Endothelial cell of umbilical vein (primary cell): ENCODE measurements at regions not wholly inside any gene's neighbourhood (a gene's known extent, or its start where the extent isn't known, plus 50 kb on each side); places are given as distances from the start of the nearest gene placed in this dataset.

ENCODE experiments used
- BruUV-seq: library from RNA; stranded (reverse); fragments of 400-500 nt; replicated peaks from 2 replicates; lab custom pipeline; 2021; lab: Mats Ljungman, UMichigan
- CTCF ChIA-PET: fragments of 300-600, 350-600 bp; sonication (Branson Sonifier 250); formaldehyde crosslinking; loops from one replicate; lab custom pipeline; 2021; ENCODE audit warnings: antibody characterized with exemption, inconsistent platforms; lab: Charles Lee
- POLR2A ChIA-PET: fragments of 300-600, 350-600 bp; sonication (Branson Sonifier 250); formaldehyde crosslinking; loops from one replicate; lab custom pipeline; 2021; ENCODE audit warnings: antibody characterized with exemption, inconsistent platforms; lab: Charles Lee
- DNase-seq: peaks from one replicate; pipeline ENCODE4 v3.0.0-alpha.2; 2011; ENCODE audit warnings: low read depth, low spot score
- FAIRE-seq: peaks from 2 replicates; lab custom pipeline; 2011; peaks lifted over from hg19 to GRCh38; lab: Jason Lieb, UNC
- H2AFZ ChIP-seq: 2 replicates; pipeline ENCODE4 v1.6.0; 2012; ENCODE audit warnings: low read depth, low read length, control low read depth, inconsistent platforms
- H3K27ac ChIP-seq: 2 replicates; pipeline ENCODE4 v1.5.1; 2011; ENCODE audit warnings: low read depth, mild to moderate bottlenecking, control low read depth, low read length, moderate library complexity; ENCODE audit not compliant: insufficient read depth
- H3K27me3 ChIP-seq, 2 experiments: 2 replicates each; pipeline versions ENCODE4 v1.6.0 to v1.6.1; 2011; ENCODE audit warnings: low read length in 2 of 2, mixed read lengths in 1 of 2; ENCODE audit not compliant: control insufficient read depth in 2 of 2, insufficient read depth in 2 of 2
- H3K36me3 ChIP-seq, 2 experiments: 2 replicates in 1 of 2; 3 replicates in 1 of 2; pipeline ENCODE4 v1.5.1; 2011; ENCODE audit warnings: low read length in 2 of 2, mild to moderate bottlenecking in 1 of 2, moderate library complexity in 1 of 2; ENCODE audit not compliant: control insufficient read depth in 2 of 2, insufficient read depth in 2 of 2; ENCODE audit errors: extremely low read depth in 1 of 2
- H3K4me1 ChIP-seq: 3 replicates; pipeline ENCODE4 v1.5.1; 2011; ENCODE audit warnings: mild to moderate bottlenecking, low read length; ENCODE audit not compliant: control insufficient read depth, insufficient read depth; ENCODE audit errors: extremely low read depth
- H3K4me2 ChIP-seq: 2 replicates; pipeline ENCODE4 v1.6.1; 2011; ENCODE audit warnings: low read length, control low read depth, mixed read lengths; ENCODE audit not compliant: insufficient read depth
- H3K4me3 ChIP-seq, 3 experiments: fragments of 200-600 bp in 1 of 3; sonication (generic), shearing (Covaris generic) in 1 of 3; replicated peaks in 1 of 3; 2 replicates each; pipeline ENCODE4 v1.5.1; 2011 to 2016; ENCODE audit warnings: control low read depth in 3 of 3, low read length in 3 of 3, mild to moderate bottlenecking in 2 of 3, inconsistent platforms in 1 of 3, low read depth in 1 of 3, moderate library complexity in 1 of 3; ENCODE audit not compliant: insufficient read depth in 1 of 3
- H3K79me2 ChIP-seq: 2 replicates; pipeline ENCODE4 v1.6.0; 2012; ENCODE audit warnings: low read length, inconsistent platforms; ENCODE audit not compliant: control insufficient read depth, insufficient read depth
- H3K9ac ChIP-seq: replicated peaks from 2 replicates; pipeline ENCODE3; 2011; ENCODE audit warnings: low read length, control low read depth; ENCODE audit not compliant: insufficient read depth; ENCODE audit errors: extremely low read depth
- H3K9me1 ChIP-seq: replicated peaks from 3 replicates; pipeline ENCODE4 v1.6.0; 2011; ENCODE audit warnings: mild to moderate bottlenecking, low read length; ENCODE audit not compliant: control insufficient read depth, insufficient read depth; ENCODE audit errors: extremely low read depth
- H3K9me3 ChIP-seq: replicated peaks from 2 replicates; pipeline ENCODE4 v1.5.1; 2012; ENCODE audit warnings: low read length, inconsistent platforms; ENCODE audit not compliant: control insufficient read depth, insufficient read depth
- H4K20me1 ChIP-seq: replicated peaks from 2 replicates; pipeline ENCODE3; 2011; ENCODE audit warnings: mild to moderate bottlenecking, low read length; ENCODE audit not compliant: control insufficient read depth, insufficient read depth; ENCODE audit errors: extremely low read depth
- EZH2 ChIP-seq: IDR thresholded peaks from 2 replicates; pipeline ENCODE4 v1.6.1; 2012; ENCODE audit warnings: borderline replicate concordance, low read depth, mild to moderate bottlenecking, moderate library complexity, low read length, inconsistent platforms; ENCODE audit not compliant: severe bottlenecking
- FOS ChIP-seq: IDR thresholded peaks from 2 replicates; pipeline ENCODE4 v1.6.1; 2011; ENCODE audit warnings: mild to moderate bottlenecking, low read length, moderate library complexity, borderline replicate concordance; ENCODE audit not compliant: insufficient read depth
- GATA2 ChIP-seq: IDR thresholded peaks from 2 replicates; pipeline ENCODE4 v1.7.0; 2011; ENCODE audit warnings: low read depth, mild to moderate bottlenecking, moderate library complexity, mixed read lengths, low read length; ENCODE audit not compliant: insufficient read length, insufficient read depth
- JUN ChIP-seq: IDR thresholded peaks from 2 replicates; pipeline ENCODE4 v1.6.1; 2011; ENCODE audit warnings: borderline replicate concordance, low read depth; ENCODE audit not compliant: insufficient read length, insufficient read depth
- MAX ChIP-seq: IDR thresholded peaks from 2 replicates; pipeline ENCODE4 v1.6.1; 2011; ENCODE audit not compliant: insufficient read depth, insufficient read length
- MYC ChIP-seq: IDR thresholded peaks from one replicate; pipeline ENCODE4 v1.6.1; 2011; ENCODE audit warnings: mild to moderate bottlenecking, low read depth, low read length
- POLR2A ChIP-seq: IDR thresholded peaks from 2 replicates; pipeline ENCODE4 v1.6.1; 2012; ENCODE audit warnings: low read depth, mild to moderate bottlenecking, control low read depth, low read length
- POLR2AphosphoS5 ChIP-seq: IDR thresholded peaks from 2 replicates; pipeline ENCODE4 v1.6.1; 2012; ENCODE audit warnings: low read depth, mild to moderate bottlenecking, control low read depth, low read length, moderate library complexity; ENCODE audit not compliant: insufficient read depth
- dilution Hi-C: fragments of 300-500 bp; cut with MboI; formaldehyde crosslinking; loops from one replicate; pipeline ENCODE4 v1.15.0; 2019; ENCODE audit warnings: low sequenced_read_pairs; ENCODE audit not compliant: extremely low pct_ligation_motif_present
- intact Hi-C: fragments of 100-400 bp; cut with micrococcal nuclease; formaldehyde crosslinking; loops from one replicate; pipeline ENCODE4 v1.10.0; 2022
- TF ChIP-seq, protein P1 (sequence below), 2 donors: IDR thresholded peaks; 1 replicate in 1 of 2; 2 replicates in 1 of 2; pipeline ENCODE4 v1.5.1; 2011; ENCODE audit warnings: low read length in 2 of 2, mild to moderate bottlenecking in 2 of 2, moderate library complexity in 2 of 2, control low read depth in 1 of 2, inconsistent platforms in 1 of 2, low read depth in 1 of 2; ENCODE audit not compliant: insufficient read depth in 1 of 2; ENCODE audit errors: extremely low read depth in 1 of 2

GRCh38 chr2:234666911-234667310 lies 170.0 kb upstream of the ARL4C start:
- H3K36me3 ChIP-seq, result no peaks in the 10 kb centered on the region
- H3K9ac ChIP-seq, result no peak overlapping the region
- peaks cover 16% of the 10 kb centered on the region for H3K4me1 ChIP-seq
- no peak overlapping the region for H3K27ac ChIP-seq
- ChIA-PET CTCF (interaction anchor here (1.1 kb wide), 1 partner anchor 440 kb away, joined by 3 read pairs; no protein-coding TSS in a partner anchor), POLR2A (no interaction called here)
- dilution Hi-C loops, result no loop called here
- no peak for TF ChIP-seq JUN
- TF ChIP-seq GATA2, result no peak
- no peak for TF ChIP-seq MYC
- TF ChIP-seq, protein P1, sequence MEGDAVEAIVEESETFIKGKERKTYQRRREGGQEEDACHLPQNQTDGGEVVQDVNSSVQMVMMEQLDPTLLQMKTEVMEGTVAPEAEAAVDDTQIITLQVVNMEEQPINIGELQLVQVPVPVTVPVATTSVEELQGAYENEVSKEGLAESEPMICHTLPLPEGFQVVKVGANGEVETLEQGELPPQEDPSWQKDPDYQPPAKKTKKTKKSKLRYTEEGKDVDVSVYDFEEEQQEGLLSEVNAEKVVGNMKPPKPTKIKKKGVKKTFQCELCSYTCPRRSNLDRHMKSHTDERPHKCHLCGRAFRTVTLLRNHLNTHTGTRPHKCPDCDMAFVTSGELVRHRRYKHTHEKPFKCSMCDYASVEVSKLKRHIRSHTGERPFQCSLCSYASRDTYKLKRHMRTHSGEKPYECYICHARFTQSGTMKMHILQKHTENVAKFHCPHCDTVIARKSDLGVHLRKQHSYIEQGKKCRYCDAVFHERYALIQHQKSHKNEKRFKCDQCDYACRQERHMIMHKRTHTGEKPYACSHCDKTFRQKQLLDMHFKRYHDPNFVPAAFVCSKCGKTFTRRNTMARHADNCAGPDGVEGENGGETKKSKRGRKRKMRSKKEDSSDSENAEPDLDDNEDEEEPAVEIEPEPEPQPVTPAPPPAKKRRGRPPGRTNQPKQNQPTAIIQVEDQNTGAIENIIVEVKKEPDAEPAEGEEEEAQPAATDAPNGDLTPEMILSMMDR (IDR thresholded peaks at IDR 0.05; ENCODE audit: extremely low read depth in 1 of 2, insufficient read depth in 1 of 2, low read depth in 1 of 2, low read length in 2 of 2), result no peak
- no peak for TF ChIP-seq MAX
- TF ChIP-seq FOS, result no peak
- TF ChIP-seq POLR2AphosphoS5, result no peak
- no peak for TF ChIP-seq POLR2A
- TF ChIP-seq EZH2, result no peak
- no peaks in the 10 kb centered on the region for H3K9me1 ChIP-seq
- peaks cover 0 to 12% of the 10 kb centered on the region in 2 experiments for H3K27me3 ChIP-seq
- DNase-seq (no peak), FAIRE-seq (no peak)
- H2AFZ ChIP-seq, result no peak overlapping the region
- no peaks in the 10 kb centered on the region for H3K9me3 ChIP-seq
- intact Hi-C loops, result loop anchor here (5.0 kb wide), 1 partner anchor 40 kb away; no protein-coding TSS in a partner anchor
- no TSS peak for BruUV-seq
- H3K4me3 ChIP-seq, result no peak overlapping the region
- no peaks in the 10 kb centered on the region for H4K20me1 ChIP-seq
- no peak overlapping the region for H3K4me2 ChIP-seq
- no peaks in the 10 kb centered on the region for H3K79me2 ChIP-seq
